Brain microvascular endothelial cell (primary cell): ENCODE measurements at regions not wholly inside any gene's neighbourhood (a gene's known extent, or its start where the extent isn't known, plus 50 kb on each side); places are given as distances from the start of the nearest gene placed in this dataset.

Experiments
- DNase-seq: peaks from one replicate; pipeline ENCODE4 v3.0.0-alpha.2; 2020
- H3K27ac ChIP-seq: fragments of 250-450 bp; sonication (Bioruptor Pico); 2 replicates; pipeline ENCODE4 v1.5.1; 2020; ENCODE audit warnings: mild to moderate bottlenecking, moderate library complexity
- H3K27me3 ChIP-seq: fragments of 250-450 bp; sonication (Bioruptor Pico); replicated peaks from 2 replicates; pipeline ENCODE4 v1.5.1; 2020; ENCODE audit warnings: mild to moderate bottlenecking
- H3K36me3 ChIP-seq: fragments of 250-450 bp; sonication (Bioruptor Pico); replicated peaks from 2 replicates; pipeline ENCODE4 v1.5.1; 2020; ENCODE audit warnings: mild to moderate bottlenecking
- H3K4me3 ChIP-seq: 2 replicates; pipeline ENCODE4 v1.5.1; 2011; ENCODE audit warnings: low read depth, mild to moderate bottlenecking, control low read depth, low read length, moderate library complexity
- in situ Hi-C: cut with HindIII; loops from 2 replicates; pipeline ENCODE4 v1.10.0; 2017; ENCODE audit warnings: low sequenced_read_pairs, low pct_ligation_motif_present
- TF ChIP-seq, protein P1 (sequence below): IDR thresholded peaks from 2 replicates; pipeline ENCODE4 v1.5.1; 2011; ENCODE audit warnings: low read depth, mild to moderate bottlenecking, moderate library complexity, low read length, control low read depth, inconsistent platforms; ENCODE audit errors: missing control alignments

- TF ChIP-seq, protein P1, sequence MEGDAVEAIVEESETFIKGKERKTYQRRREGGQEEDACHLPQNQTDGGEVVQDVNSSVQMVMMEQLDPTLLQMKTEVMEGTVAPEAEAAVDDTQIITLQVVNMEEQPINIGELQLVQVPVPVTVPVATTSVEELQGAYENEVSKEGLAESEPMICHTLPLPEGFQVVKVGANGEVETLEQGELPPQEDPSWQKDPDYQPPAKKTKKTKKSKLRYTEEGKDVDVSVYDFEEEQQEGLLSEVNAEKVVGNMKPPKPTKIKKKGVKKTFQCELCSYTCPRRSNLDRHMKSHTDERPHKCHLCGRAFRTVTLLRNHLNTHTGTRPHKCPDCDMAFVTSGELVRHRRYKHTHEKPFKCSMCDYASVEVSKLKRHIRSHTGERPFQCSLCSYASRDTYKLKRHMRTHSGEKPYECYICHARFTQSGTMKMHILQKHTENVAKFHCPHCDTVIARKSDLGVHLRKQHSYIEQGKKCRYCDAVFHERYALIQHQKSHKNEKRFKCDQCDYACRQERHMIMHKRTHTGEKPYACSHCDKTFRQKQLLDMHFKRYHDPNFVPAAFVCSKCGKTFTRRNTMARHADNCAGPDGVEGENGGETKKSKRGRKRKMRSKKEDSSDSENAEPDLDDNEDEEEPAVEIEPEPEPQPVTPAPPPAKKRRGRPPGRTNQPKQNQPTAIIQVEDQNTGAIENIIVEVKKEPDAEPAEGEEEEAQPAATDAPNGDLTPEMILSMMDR, result no peak
- no peak overlapping the region for H3K4me3 ChIP-seq
- no peaks in the 10 kb centered on the region for H3K36me3 ChIP-seq
- no peaks in the 10 kb centered on the region for H3K27me3 ChIP-seq
- no peak overlapping the region for H3K27ac ChIP-seq
- no peak for DNase-seq
- in situ Hi-C loops, result no loop called here
Measured at GRCh38 chr9:73009649-73010288, 56.9 kb upstream of the ALDH1A1 start.

GRCh38 chr9:73007966-73008672, 55.3 kb upstream of the ALDH1A1 start:
- Histone ChIP-seq H3K27ac (no peak overlapping the region), H3K36me3 (no peaks in the 10 kb centered on the region), H3K4me3 (no peak overlapping the region), H3K27me3 (no peaks in the 10 kb centered on the region)
- TF ChIP-seq, protein P1, result no peak
- in situ Hi-C loops, result no loop called here
- DNase-seq, result no peak

DNA sequence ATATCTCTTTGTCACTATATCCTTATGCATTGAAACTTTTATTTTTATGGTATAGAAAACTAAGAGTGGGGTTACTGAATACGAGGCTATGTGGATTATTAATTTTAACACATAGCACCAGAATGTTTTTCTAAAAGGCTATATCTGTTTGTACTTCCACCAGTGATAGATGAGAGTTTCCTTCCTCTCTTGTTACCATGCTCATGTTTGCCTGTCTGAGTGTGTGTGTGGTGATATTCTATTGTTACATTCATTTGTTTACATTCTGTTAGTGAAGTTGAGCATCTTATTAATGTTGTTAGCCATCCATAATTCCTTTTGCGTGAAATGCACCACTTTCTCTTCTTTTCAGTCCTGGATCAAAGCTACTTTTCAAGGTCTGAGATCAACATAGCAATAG, 54.1 kb upstream of the ALDH1A1 start:
- H3K27me3 ChIP-seq, result no peaks in the 10 kb centered on the region
- H3K36me3 ChIP-seq, result no peaks in the 10 kb centered on the region
- TF ChIP-seq, protein P1, result no peak
- in situ Hi-C loops, result no loop called here
- no peak for DNase-seq
- H3K27ac ChIP-seq, result no peak overlapping the region
- no peak overlapping the region for H3K4me3 ChIP-seq
